ENCODE measurements at regions not wholly inside any gene's neighbourhood (a gene's known extent, or its start where the extent isn't known, plus 50 kb on each side); places are given as distances from the start of the nearest gene placed in this dataset.

- no peak for TF ChIP-seq YY1 (IDR thresholded peaks at IDR 0.05)
- no peak for TF ChIP-seq CTCF (IDR thresholded peaks at IDR 0.05; ENCODE audit: low read depth, low read length, missing input control)
- TF ChIP-seq GABPA (IDR thresholded peaks at IDR 0.05 in 1 of 2, conservative IDR thresholded peaks at IDR 0.05 in 1 of 2) = no peak
- no peak for TF ChIP-seq MAX (IDR thresholded peaks at IDR 0.05)
- TF ChIP-seq EGR1 (IDR thresholded peaks at IDR 0.05; ENCODE audit: low read depth in 2 of 2) = no peak
- no peak for TF ChIP-seq ZBTB33 (IDR thresholded peaks at IDR 0.05)
- TF ChIP-seq TAF1 (conservative IDR thresholded peaks at IDR 0.05) = no peak
- TF ChIP-seq, protein P1, sequence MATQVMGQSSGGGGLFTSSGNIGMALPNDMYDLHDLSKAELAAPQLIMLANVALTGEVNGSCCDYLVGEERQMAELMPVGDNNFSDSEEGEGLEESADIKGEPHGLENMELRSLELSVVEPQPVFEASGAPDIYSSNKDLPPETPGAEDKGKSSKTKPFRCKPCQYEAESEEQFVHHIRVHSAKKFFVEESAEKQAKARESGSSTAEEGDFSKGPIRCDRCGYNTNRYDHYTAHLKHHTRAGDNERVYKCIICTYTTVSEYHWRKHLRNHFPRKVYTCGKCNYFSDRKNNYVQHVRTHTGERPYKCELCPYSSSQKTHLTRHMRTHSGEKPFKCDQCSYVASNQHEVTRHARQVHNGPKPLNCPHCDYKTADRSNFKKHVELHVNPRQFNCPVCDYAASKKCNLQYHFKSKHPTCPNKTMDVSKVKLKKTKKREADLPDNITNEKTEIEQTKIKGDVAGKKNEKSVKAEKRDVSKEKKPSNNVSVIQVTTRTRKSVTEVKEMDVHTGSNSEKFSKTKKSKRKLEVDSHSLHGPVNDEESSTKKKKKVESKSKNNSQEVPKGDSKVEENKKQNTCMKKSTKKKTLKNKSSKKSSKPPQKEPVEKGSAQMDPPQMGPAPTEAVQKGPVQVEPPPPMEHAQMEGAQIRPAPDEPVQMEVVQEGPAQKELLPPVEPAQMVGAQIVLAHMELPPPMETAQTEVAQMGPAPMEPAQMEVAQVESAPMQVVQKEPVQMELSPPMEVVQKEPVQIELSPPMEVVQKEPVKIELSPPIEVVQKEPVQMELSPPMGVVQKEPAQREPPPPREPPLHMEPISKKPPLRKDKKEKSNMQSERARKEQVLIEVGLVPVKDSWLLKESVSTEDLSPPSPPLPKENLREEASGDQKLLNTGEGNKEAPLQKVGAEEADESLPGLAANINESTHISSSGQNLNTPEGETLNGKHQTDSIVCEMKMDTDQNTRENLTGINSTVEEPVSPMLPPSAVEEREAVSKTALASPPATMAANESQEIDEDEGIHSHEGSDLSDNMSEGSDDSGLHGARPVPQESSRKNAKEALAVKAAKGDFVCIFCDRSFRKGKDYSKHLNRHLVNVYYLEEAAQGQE (IDR thresholded peaks at IDR 0.05) = no peak
- no peak for TF ChIP-seq JUND (IDR thresholded peaks at IDR 0.05)
- TF ChIP-seq RAD21 (IDR thresholded peaks at IDR 0.05) = no peak
- no peak for TF ChIP-seq RXRA (IDR thresholded peaks at IDR 0.05)
Observed at GRCh38 chr6:160940197-160940596, 51.4 kb upstream of the MAP3K4 start.
